Gastroesophageal sphincter (tissue), 3 donors: ENCODE measurements at regions not wholly inside any gene's neighbourhood (a gene's known extent, or its start where the extent isn't known, plus 50 kb on each side); places are given as distances from the start of the nearest gene placed in this dataset.

ENCODE experiments used
- CTCF ChIP-seq, 4 experiments: fragments of 200-600 bp in 2 of 4; fragments of 450-650 bp in 2 of 4; sonication (generic) in 1 of 4; IDR thresholded peaks; one replicate each; pipeline ENCODE4 v1.5.1; 2017 to 2019; ENCODE audit warnings: antibody characterized with exemption in 4 of 4, mild to moderate bottlenecking in 2 of 4, moderate library complexity in 2 of 4
- POLR2A ChIP-seq, 2 donors: fragments of 450-650 bp; IDR thresholded peaks; one replicate each; pipeline ENCODE4 v1.6.1; 2017; ENCODE audit warnings: antibody characterized with exemption in 2 of 2, mild to moderate bottlenecking in 2 of 2, moderate library complexity in 1 of 2

GRCh38 chr5:84805473-84805872 lies 420.8 kb upstream of the EDIL3 start:
- TF ChIP-seq CTCF (IDR thresholded peaks at IDR 0.05) (no peak), POLR2A (IDR thresholded peaks at IDR 0.05) (no peak)
